ENCODE measurements at regions not wholly inside any gene's neighbourhood (a gene's known extent, or its start where the extent isn't known, plus 50 kb on each side); places are given as distances from the start of the nearest gene placed in this dataset.
"Not testable (repeated sequence)": the region's sequence is repeated elsewhere in the genome, so short reads cannot be mapped to it uniquely, and the experiment has no call there.

GRCh38 chr18:42537291-42537690 is 578.2 kb downstream of the RIT2 start:
- DNase-seq (no peak), ATAC-seq (no peak)
- no peaks in the 10 kb centered on the region for H3K9me3 Mint-ChIP-seq
- no peaks in the 10 kb centered on the region for H3K27me3 Mint-ChIP-seq (ENCODE audit: low read depth)
- no peak overlapping the region for H3K4me3 Mint-ChIP-seq
- no peaks in the 10 kb centered on the region for H3K4me1 Mint-ChIP-seq (ENCODE audit: low read depth)
- H3K36me3 Mint-ChIP-seq (ENCODE audit: insufficient read depth), result no peaks in the 10 kb centered on the region

- no peak overlapping the region for H3K4me3 Mint-ChIP-seq
- ATAC-seq (no peak), DNase-seq (no peak)
- H3K27me3 Mint-ChIP-seq (ENCODE audit: low read depth), result no peaks in the 10 kb centered on the region
- no peaks in the 10 kb centered on the region for H3K4me1 Mint-ChIP-seq (ENCODE audit: low read depth)
- no peaks in the 10 kb centered on the region for H3K36me3 Mint-ChIP-seq (ENCODE audit: insufficient read depth)
- H3K9me3 Mint-ChIP-seq, result peaks cover 6% of the 10 kb centered on the region
Observed at GRCh38 chr18:42544901-42545300, 570.6 kb downstream of the RIT2 start.

- H3K4me3 Mint-ChIP-seq, result no peak overlapping the region
- ATAC-seq (no peak), DNase-seq (no peak)
- H3K36me3 Mint-ChIP-seq (ENCODE audit: insufficient read depth), result no peaks in the 10 kb centered on the region
- peaks cover 8% of the 10 kb centered on the region for H3K9me3 Mint-ChIP-seq
- H3K4me1 Mint-ChIP-seq (ENCODE audit: low read depth), result no peaks in the 10 kb centered on the region
- no peaks in the 10 kb centered on the region for H3K27me3 Mint-ChIP-seq (ENCODE audit: low read depth)
Observed at GRCh38 chr18:42545825-42546224, 569.7 kb downstream of the RIT2 start.

GRCh38 chr18:42548493-42548892 is 567.0 kb downstream of the RIT2 start:
- peaks cover 12% of the 10 kb centered on the region for H3K9me3 Mint-ChIP-seq
- DNase-seq (no peak), ATAC-seq (no peak)
- no peaks in the 10 kb centered on the region for H3K36me3 Mint-ChIP-seq (ENCODE audit: insufficient read depth)
- H3K27me3 Mint-ChIP-seq (ENCODE audit: low read depth), result no peaks in the 10 kb centered on the region
- no peak overlapping the region for H3K4me3 Mint-ChIP-seq
- no peaks in the 10 kb centered on the region for H3K4me1 Mint-ChIP-seq (ENCODE audit: low read depth)

- Mint-ChIP-seq H3K27me3 (ENCODE audit: low read depth) (no peaks in the 10 kb centered on the region), H3K4me3 (no peak overlapping the region), H3K4me1 (ENCODE audit: low read depth) (no peaks in the 10 kb centered on the region), H3K9me3 (peaks cover 15% of the 10 kb centered on the region), H3K36me3 (ENCODE audit: insufficient read depth) (no peaks in the 10 kb centered on the region)
- ATAC-seq, result no peak
- no peak for DNase-seq
Observed at GRCh38 chr18:42549596-42549995, 565.9 kb downstream of the RIT2 start.

- H3K9me3 Mint-ChIP-seq, result peaks cover 13% of the 10 kb centered on the region
- ATAC-seq; H3K4me3 Mint-ChIP-seq; H3K27me3 Mint-ChIP-seq (ENCODE audit: low read depth); H3K36me3 Mint-ChIP-seq (ENCODE audit: insufficient read depth); DNase-seq; H3K4me1 Mint-ChIP-seq (ENCODE audit: low read depth): not testable (repeated sequence)
Observed at GRCh38 chr18:42552559-42552958, 562.9 kb downstream of the RIT2 start.

- H3K27me3 Mint-ChIP-seq (ENCODE audit: low read depth), result no peaks in the 10 kb centered on the region
- no peaks in the 10 kb centered on the region for H3K36me3 Mint-ChIP-seq (ENCODE audit: insufficient read depth)
- DNase-seq, result no peak
- H3K9me3 Mint-ChIP-seq, result peaks cover 8% of the 10 kb centered on the region
- no peak for ATAC-seq
- no peak overlapping the region for H3K4me3 Mint-ChIP-seq
- H3K4me1 Mint-ChIP-seq (ENCODE audit: low read depth), result no peaks in the 10 kb centered on the region
Observed at GRCh38 chr18:42559069-42559690, 556.3 kb downstream of the RIT2 start.

- ATAC-seq (no peak), DNase-seq (no peak)
- no peaks in the 10 kb centered on the region for H3K36me3 Mint-ChIP-seq (ENCODE audit: insufficient read depth)
- no peaks in the 10 kb centered on the region for H3K27me3 Mint-ChIP-seq (ENCODE audit: low read depth)
- H3K9me3 Mint-ChIP-seq, result peaks cover 7% of the 10 kb centered on the region
- no peaks in the 10 kb centered on the region for H3K4me1 Mint-ChIP-seq (ENCODE audit: low read depth)
- no peak overlapping the region for H3K4me3 Mint-ChIP-seq
Observed at GRCh38 chr18:42561521-42561920, 554.0 kb downstream of the RIT2 start.

- ATAC-seq, result no peak
- Mint-ChIP-seq H3K27me3 (ENCODE audit: low read depth) (no peaks in the 10 kb centered on the region), H3K36me3 (ENCODE audit: insufficient read depth) (no peaks in the 10 kb centered on the region), H3K4me3 (no peak overlapping the region), H3K4me1 (ENCODE audit: low read depth) (no peaks in the 10 kb centered on the region), H3K9me3 (peaks cover 4% of the 10 kb centered on the region)
- no peak for DNase-seq
Observed at GRCh38 chr18:42563995-42564394, 551.5 kb downstream of the RIT2 start.

GRCh38 chr18:42564761-42565160 is 550.7 kb downstream of the RIT2 start:
- Mint-ChIP-seq H3K4me3 (no peak overlapping the region), H3K27me3 (ENCODE audit: low read depth) (no peaks in the 10 kb centered on the region), H3K4me1 (ENCODE audit: low read depth) (no peaks in the 10 kb centered on the region), H3K9me3 (peaks cover 4% of the 10 kb centered on the region), H3K36me3 (ENCODE audit: insufficient read depth) (no peaks in the 10 kb centered on the region)
- no peak for ATAC-seq
- DNase-seq, result no peak

- H3K9me3 Mint-ChIP-seq, result peaks cover 4% of the 10 kb centered on the region
- H3K36me3 Mint-ChIP-seq (ENCODE audit: insufficient read depth), result no peaks in the 10 kb centered on the region
- H3K4me1 Mint-ChIP-seq (ENCODE audit: low read depth), result no peaks in the 10 kb centered on the region
- H3K27me3 Mint-ChIP-seq (ENCODE audit: low read depth), result no peaks in the 10 kb centered on the region
- H3K4me3 Mint-ChIP-seq, result no peak overlapping the region
- DNase-seq (no peak), ATAC-seq (no peak)
Observed at GRCh38 chr18:42568773-42569172, 546.7 kb downstream of the RIT2 start.

GRCh38 chr18:42574871-42575270 is 540.6 kb downstream of the RIT2 start:
- no peak overlapping the region for H3K4me3 Mint-ChIP-seq
- H3K9me3 Mint-ChIP-seq, result peaks cover 8% of the 10 kb centered on the region
- no peaks in the 10 kb centered on the region for H3K36me3 Mint-ChIP-seq (ENCODE audit: insufficient read depth)
- ATAC-seq, result no peak
- H3K27me3 Mint-ChIP-seq (ENCODE audit: low read depth), result no peaks in the 10 kb centered on the region
- DNase-seq, result no peak
- H3K4me1 Mint-ChIP-seq (ENCODE audit: low read depth), result no peaks in the 10 kb centered on the region

- Mint-ChIP-seq H3K36me3 (ENCODE audit: insufficient read depth) (no peaks in the 10 kb centered on the region), H3K9me3 (peaks cover 8% of the 10 kb centered on the region), H3K4me3 (no peak overlapping the region), H3K4me1 (ENCODE audit: low read depth) (no peaks in the 10 kb centered on the region), H3K27me3 (ENCODE audit: low read depth) (no peaks in the 10 kb centered on the region)
- ATAC-seq, result no peak
- no peak for DNase-seq
Observed at GRCh38 chr18:42576124-42576523, 539.4 kb downstream of the RIT2 start.

GRCh38 chr18:42578792-42579191 is 536.7 kb downstream of the RIT2 start:
- peaks cover 14% of the 10 kb centered on the region for H3K9me3 Mint-ChIP-seq
- no peaks in the 10 kb centered on the region for H3K4me1 Mint-ChIP-seq (ENCODE audit: low read depth)
- H3K36me3 Mint-ChIP-seq (ENCODE audit: insufficient read depth), result no peaks in the 10 kb centered on the region
- ATAC-seq, result no peak
- H3K27me3 Mint-ChIP-seq (ENCODE audit: low read depth), result no peaks in the 10 kb centered on the region
- H3K4me3 Mint-ChIP-seq, result no peak overlapping the region
- DNase-seq, result no peak

- no peaks in the 10 kb centered on the region for H3K36me3 Mint-ChIP-seq (ENCODE audit: insufficient read depth)
- H3K9me3 Mint-ChIP-seq, result peaks cover 8% of the 10 kb centered on the region
Observed at GRCh38 chr18:42582266-42582665, 533.2 kb downstream of the RIT2 start.

GRCh38 chr18:42583283-42583731 is 532.2 kb downstream of the RIT2 start:
- no peaks in the 10 kb centered on the region for H3K4me1 Mint-ChIP-seq (ENCODE audit: low read depth)
- H3K36me3 Mint-ChIP-seq (ENCODE audit: insufficient read depth), result no peaks in the 10 kb centered on the region
- peaks cover 10% of the 10 kb centered on the region for H3K9me3 Mint-ChIP-seq
- DNase-seq, result no peak
- no peaks in the 10 kb centered on the region for H3K27me3 Mint-ChIP-seq (ENCODE audit: low read depth)
- no peak for ATAC-seq
- no peak overlapping the region for H3K4me3 Mint-ChIP-seq

More at GRCh38 chr18:42582266-42582665, 533.2 kb downstream of the RIT2 start:
- no peak for ATAC-seq
- Mint-ChIP-seq H3K4me3 (no peak overlapping the region), H3K27me3 (ENCODE audit: low read depth) (no peaks in the 10 kb centered on the region), H3K4me1 (ENCODE audit: low read depth) (no peaks in the 10 kb centered on the region)
- no peak for DNase-seq

Measured in activated T-cell treated with anti-CD3 and anti-CD28 coated beads, Interleukin-2, amount 50 U/mL, for 4 hours (primary cell).